T-helper 2 cell treated with Interferon-gamma antibody and Interleukin-4, amounts not matched to agents 100 ng/mL and 5 ng/mL, for 36 hours (primary cell): ENCODE measurements at regions not wholly inside any gene's neighbourhood (a gene's known extent, or its start where the extent isn't known, plus 50 kb on each side); places are given as distances from the start of the nearest gene placed in this dataset.

Experiments
- intact Hi-C: fragments of 100-400 bp; cut with micrococcal nuclease; formaldehyde crosslinking; loops from one replicate; pipeline ENCODE4 v1.15.1; 2023

GRCh38 chr6:145028144-145028818, 707.0 kb downstream of the EPM2A start:
- intact Hi-C loops = loop anchor here (1.0 to 10.0 kb wide), 2 partner anchors 443 to 923 kb away; no protein-coding TSS in a partner anchor

- intact Hi-C loops = no loop called here
Measured at GRCh38 chr6:145031001-145031400, 704.3 kb downstream of the EPM2A start.

GRCh38 chr6:145031962-145032361, 703.4 kb downstream of the EPM2A start:
- intact Hi-C loops = no loop called here

GRCh38 chr6:145032562-145033145, 702.7 kb downstream of the EPM2A start:
- intact Hi-C loops = no loop called here

DNA sequence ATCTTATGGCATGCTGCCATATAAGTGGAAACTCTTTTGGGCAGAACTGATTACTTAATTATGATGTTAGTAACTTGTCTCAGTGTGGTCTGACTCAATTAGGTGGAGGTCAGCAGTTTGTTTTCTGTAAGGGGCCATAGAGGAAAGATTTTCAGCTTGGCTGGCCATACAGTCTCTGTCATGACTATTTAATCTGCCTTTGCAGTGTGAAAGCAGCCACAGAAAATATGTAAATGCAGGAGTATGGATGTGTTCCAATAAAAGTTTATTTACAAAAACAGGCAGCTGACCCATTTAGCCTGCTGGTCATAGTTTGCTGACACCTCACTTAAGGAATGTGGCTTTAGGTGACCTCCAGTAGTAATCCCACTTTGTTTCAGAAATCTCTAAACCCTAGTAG, 700.7 kb downstream of the EPM2A start:
- intact Hi-C loops = no loop called here

- intact Hi-C loops = no loop called here
Measured at GRCh38 chr6:145036236-145036635, 699.1 kb downstream of the EPM2A start.

GRCh38 chr6:145036848-145037567, 698.3 kb downstream of the EPM2A start:
- intact Hi-C loops = no loop called here

GRCh38 chr6:145042559-145042958, 692.8 kb downstream of the EPM2A start:
- intact Hi-C loops = no loop called here

DNA sequence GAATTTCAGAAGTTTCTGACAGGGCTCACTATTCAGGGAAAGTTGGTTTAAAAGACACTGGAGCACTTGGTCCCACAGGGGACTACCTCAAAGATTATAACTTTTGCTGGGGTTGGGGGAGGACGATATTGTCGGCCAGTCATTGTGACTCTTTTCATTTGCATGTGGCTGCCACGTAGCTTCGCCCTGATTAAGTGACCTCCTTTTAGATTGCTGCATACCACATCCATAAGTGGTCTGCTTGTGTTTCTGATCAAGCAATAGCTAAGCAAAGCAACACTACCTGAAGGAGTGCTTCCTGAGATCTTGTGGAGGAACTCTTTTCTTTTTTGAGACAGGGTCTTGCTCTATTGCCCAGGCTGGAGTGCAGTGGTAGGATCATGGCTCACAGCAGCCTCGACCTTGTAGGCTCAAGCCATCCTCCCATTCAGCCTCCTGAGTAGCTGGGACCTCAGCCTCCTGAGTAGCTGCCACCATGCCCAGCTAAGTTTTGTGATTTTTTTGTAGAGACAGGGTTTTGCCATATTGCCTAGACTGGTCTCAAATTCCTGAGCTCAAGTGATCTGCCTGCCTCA, 691.3 kb downstream of the EPM2A start:
- intact Hi-C loops = no loop called here

- intact Hi-C loops = no loop called here
Measured at GRCh38 chr6:145044641-145045246, 690.6 kb downstream of the EPM2A start.

GRCh38 chr6:145045582-145045981, 689.7 kb downstream of the EPM2A start:
- intact Hi-C loops = no loop called here

DNA sequence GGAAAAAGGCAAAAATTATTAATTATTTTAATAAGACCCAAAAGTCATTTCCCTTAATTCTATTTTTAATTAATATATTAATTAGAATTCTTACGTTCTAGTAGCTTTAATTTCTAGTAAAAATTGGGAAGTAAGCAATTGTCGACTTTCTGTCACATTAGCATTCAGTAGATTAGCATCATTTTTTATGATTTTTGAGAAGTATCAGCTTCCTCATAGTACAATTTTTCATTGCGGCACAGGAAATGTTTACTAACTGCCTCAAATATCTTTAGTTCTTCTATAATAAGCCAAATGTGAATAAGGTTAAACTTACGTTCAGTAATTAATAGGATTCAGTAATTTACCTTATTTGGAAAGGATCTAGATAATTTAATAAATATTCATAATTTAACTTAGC, 687.4 kb downstream of the EPM2A start:
- intact Hi-C loops = no loop called here

GRCh38 chr6:145051661-145052060, 683.7 kb downstream of the EPM2A start:
- intact Hi-C loops = no loop called here

DNA sequence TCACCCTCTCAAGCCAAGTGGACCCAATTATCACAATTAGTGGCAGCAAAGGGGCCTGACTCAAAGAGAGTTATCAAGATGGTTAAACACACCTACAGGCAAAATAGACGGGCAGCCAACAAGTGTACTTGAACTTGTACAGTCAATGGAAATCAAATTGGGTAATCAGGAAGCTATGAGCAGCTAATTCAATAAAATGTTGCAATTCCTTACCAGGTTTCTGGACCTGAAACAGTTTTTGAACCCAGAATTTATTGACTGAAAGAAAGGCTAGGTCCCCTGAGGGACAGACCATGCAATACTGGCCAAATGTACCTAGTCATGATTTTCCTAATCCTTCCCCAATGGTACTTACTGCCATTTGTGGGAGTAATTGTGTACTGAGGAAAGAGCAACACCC, 679.8 kb downstream of the EPM2A start:
- intact Hi-C loops = no loop called here

DNA sequence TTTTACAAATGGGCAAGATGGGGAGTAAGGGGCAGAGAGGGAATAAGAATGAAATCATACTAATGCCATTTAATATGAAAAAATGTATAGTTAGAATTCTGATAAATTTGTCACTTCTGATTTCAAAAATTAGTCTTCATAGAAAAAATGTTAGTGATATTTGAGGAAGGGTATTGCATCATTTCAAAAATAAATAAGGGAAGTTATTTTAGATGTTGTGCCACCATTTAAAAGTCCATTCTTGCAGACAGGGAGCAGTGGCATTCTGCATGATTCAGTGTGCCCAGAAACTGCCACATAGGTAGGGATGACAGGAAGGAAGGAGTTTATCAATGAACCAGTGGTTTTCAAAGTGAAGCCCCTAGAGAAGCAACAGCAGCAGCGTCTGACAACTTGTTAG, 674.6 kb downstream of the EPM2A start:
- intact Hi-C loops = no loop called here

DNA sequence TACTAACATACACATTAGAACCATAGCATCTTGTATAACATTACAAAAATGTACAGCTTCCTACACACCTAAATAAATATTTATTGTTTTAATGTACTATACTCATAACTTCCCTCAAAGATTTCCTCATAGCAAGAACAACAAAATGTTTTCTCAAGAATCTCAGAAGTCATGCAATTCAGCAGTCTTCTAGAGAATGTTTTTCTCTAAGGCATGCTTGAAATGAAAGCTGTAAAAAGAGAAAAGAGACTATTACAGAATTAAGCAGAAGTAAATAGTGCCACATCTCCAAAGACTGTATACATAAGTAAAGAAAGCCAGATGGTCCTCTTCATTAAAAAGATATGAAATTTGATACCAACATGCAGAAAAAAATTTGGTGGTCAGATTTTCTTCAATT, 672.2 kb downstream of the EPM2A start:
- intact Hi-C loops = no loop called here

DNA sequence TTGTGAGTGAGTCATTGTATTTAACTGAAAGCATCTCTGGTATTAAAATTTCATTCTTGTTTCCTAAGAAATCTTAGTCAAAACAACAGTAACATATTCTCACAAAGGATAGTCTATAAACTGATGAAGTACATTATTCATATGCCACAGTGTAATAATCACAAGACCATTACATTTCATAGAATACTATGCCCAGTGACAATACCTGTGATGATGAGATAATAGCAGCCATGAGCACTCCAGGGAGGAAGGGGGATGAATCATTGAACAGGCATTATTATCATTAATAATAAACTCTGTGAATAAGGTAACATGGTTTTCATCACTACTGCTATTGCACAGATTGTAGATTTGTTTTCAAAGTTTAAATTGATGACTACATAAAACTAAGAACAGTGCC, 667.9 kb downstream of the EPM2A start:
- intact Hi-C loops = no loop called here

- intact Hi-C loops = no loop called here
Measured at GRCh38 chr6:145068577-145068976, 666.7 kb downstream of the EPM2A start.

DNA sequence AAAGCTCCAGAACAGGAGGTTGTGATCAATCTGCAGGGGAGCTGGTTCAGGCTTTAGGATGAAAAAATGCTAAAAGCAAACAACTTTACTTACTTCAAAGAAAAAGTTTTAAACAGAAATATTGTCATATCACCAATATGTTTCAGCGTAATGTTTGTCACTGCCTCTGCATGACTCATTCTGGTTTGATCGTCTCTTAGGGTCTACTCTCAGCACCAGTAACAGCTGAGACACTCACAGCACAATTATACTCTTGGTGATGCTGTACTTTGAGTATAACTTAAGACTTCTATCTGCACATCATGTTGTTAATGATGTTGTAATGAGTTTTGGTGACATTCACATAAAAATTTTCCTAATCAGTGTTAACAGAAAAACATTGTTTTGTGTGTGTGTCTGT, 665.4 kb downstream of the EPM2A start:
- intact Hi-C loops = no loop called here

DNA sequence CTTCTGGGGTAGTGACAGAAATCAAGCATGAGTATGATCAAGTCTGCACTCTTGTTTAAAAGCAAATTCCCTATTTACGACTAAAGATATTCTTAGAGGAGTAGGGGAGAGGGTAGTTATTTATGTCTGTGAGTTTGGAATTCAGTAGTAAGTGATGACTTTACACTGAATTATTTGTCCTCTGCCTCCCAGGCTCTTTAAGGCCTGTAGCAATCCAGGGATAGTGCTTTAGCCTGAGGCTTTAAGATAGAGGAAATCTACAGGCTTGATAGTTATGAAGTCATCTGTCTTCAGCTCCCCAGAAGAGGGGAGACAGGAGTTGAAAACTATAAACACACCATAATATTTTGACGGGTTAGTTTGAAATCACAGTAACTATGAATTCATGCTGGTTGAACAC, 664.5 kb downstream of the EPM2A start:
- intact Hi-C loops = no loop called here

- intact Hi-C loops = no loop called here
Measured at GRCh38 chr6:145071836-145072235, 663.5 kb downstream of the EPM2A start.

- intact Hi-C loops = no loop called here
Measured at GRCh38 chr6:145073811-145074210, 661.5 kb downstream of the EPM2A start.
